ENCODE measurements at regions not wholly inside any gene's neighbourhood (a gene's known extent, or its start where the extent isn't known, plus 50 kb on each side); places are given as distances from the start of the nearest gene placed in this dataset.
"Not testable (repeated sequence)": the region's sequence is repeated elsewhere in the genome, so short reads cannot be mapped to it uniquely, and the experiment has no call there.

- no peak for DNase-seq
Observed at GRCh38 chr4:137739391-137739790, 207.1 kb upstream of the PCDH18 start.

GRCh38 chr4:137738375-137738990 lies 206.2 kb upstream of the PCDH18 start:
- no peak for DNase-seq

- no peak for DNase-seq
Observed at GRCh38 chr4:137735561-137736104, 203.3 kb upstream of the PCDH18 start.

- not testable (repeated sequence) for DNase-seq
Observed at GRCh38 chr4:137733174-137734141, 201.2 kb upstream of the PCDH18 start.

GRCh38 chr4:137722910-137723309 lies 190.6 kb upstream of the PCDH18 start:
- no peak for DNase-seq

- no peak for DNase-seq
Observed at GRCh38 chr4:137711502-137711901, 179.2 kb upstream of the PCDH18 start.

GRCh38 chr4:137707626-137708025 lies 175.3 kb upstream of the PCDH18 start:
- DNase-seq, result no peak

- DNase-seq, result no peak
Observed at GRCh38 chr4:137707102-137707620, 174.9 kb upstream of the PCDH18 start.

- DNase-seq, result peak; percentile 86
Observed at GRCh38 chr4:137705171-137705783, 173.0 kb upstream of the PCDH18 start.

- DNase-seq, result no peak
Observed at GRCh38 chr4:137703195-137703594, 170.9 kb upstream of the PCDH18 start.

- no peak for DNase-seq
Observed at GRCh38 chr4:137702512-137702911, 170.2 kb upstream of the PCDH18 start.

- no peak for DNase-seq
Observed at GRCh38 chr4:137701401-137701800, 169.1 kb upstream of the PCDH18 start.

GRCh38 chr4:137700751-137701150 lies 168.5 kb upstream of the PCDH18 start:
- DNase-seq, result no peak

GRCh38 chr4:137700072-137700471 lies 167.8 kb upstream of the PCDH18 start:
- no peak for DNase-seq

- no peak for DNase-seq
Observed at GRCh38 chr4:137694138-137694537, 161.8 kb upstream of the PCDH18 start.

GRCh38 chr4:137693641-137694040 lies 161.3 kb upstream of the PCDH18 start:
- no peak for DNase-seq

- no peak for DNase-seq
Observed at GRCh38 chr4:137692205-137692604, 159.9 kb upstream of the PCDH18 start.

GRCh38 chr4:137688651-137689050 lies 156.4 kb upstream of the PCDH18 start:
- no peak for DNase-seq

- DNase-seq, result peak; percentile 64
Observed at GRCh38 chr4:137685357-137685756, 153.1 kb upstream of the PCDH18 start.

- peak; percentile 45 for DNase-seq
Observed at GRCh38 chr4:137681081-137681480, 148.8 kb upstream of the PCDH18 start.

- no peak for DNase-seq
Observed at GRCh38 chr4:137678796-137679195, 146.5 kb upstream of the PCDH18 start.

GRCh38 chr4:137677863-137678262 lies 145.6 kb upstream of the PCDH18 start:
- peak; percentile 31 for DNase-seq
